Epithelial cell of prostate (primary cell): ENCODE measurements at regions not wholly inside any gene's neighbourhood (a gene's known extent, or its start where the extent isn't known, plus 50 kb on each side); places are given as distances from the start of the nearest gene placed in this dataset.

Experiments used
- DNase-seq: peaks from one replicate; pipeline ENCODE4 v3.0.0-alpha.2; 2011; ENCODE audit warnings: low read depth, low spot score
- H3K27ac ChIP-seq: fragments of 450-650 bp; 2 replicates; pipeline ENCODE4 v1.5.1; 2017; ENCODE audit warnings: mild to moderate bottlenecking

GRCh38 chr11:121802542-121802941 lies 313.5 kb downstream of the BLID start:
- no peak for DNase-seq
- no peak overlapping the region for H3K27ac ChIP-seq

GRCh38 chr11:121801781-121802180 lies 314.2 kb downstream of the BLID start:
- no peak overlapping the region for H3K27ac ChIP-seq
- no peak for DNase-seq

- no peak overlapping the region for H3K27ac ChIP-seq
- DNase-seq: no peak
Measured at GRCh38 chr11:121801394-121801748, 314.6 kb downstream of the BLID start.

GRCh38 chr11:121800731-121801393 lies 315.2 kb downstream of the BLID start:
- no peak for DNase-seq
- H3K27ac ChIP-seq: no peak overlapping the region

- DNase-seq: no peak
- no peak overlapping the region for H3K27ac ChIP-seq
Measured at GRCh38 chr11:121800240-121800639, 315.8 kb downstream of the BLID start.

- no peak for DNase-seq
- no peak overlapping the region for H3K27ac ChIP-seq
Measured at GRCh38 chr11:121797496-121797895, 318.5 kb downstream of the BLID start.

- DNase-seq: no peak
- no peak overlapping the region for H3K27ac ChIP-seq
Measured at GRCh38 chr11:121795174-121795573, 320.8 kb downstream of the BLID start.

- H3K27ac ChIP-seq: no peak overlapping the region
- DNase-seq: no peak
Measured at GRCh38 chr11:121794671-121795141, 321.3 kb downstream of the BLID start.

GRCh38 chr11:121793916-121794315 lies 322.1 kb downstream of the BLID start:
- DNase-seq: no peak
- H3K27ac ChIP-seq: no peak overlapping the region

GRCh38 chr11:121793291-121793690 lies 322.7 kb downstream of the BLID start:
- H3K27ac ChIP-seq: no peak overlapping the region
- no peak for DNase-seq

- H3K27ac ChIP-seq: no peak overlapping the region
Measured at GRCh38 chr11:121792185-121792584, 323.8 kb downstream of the BLID start.

GRCh38 chr11:121790430-121790829 lies 325.6 kb downstream of the BLID start:
- DNase-seq: no peak
- no peak overlapping the region for H3K27ac ChIP-seq

More at GRCh38 chr11:121792185-121792584, 323.8 kb downstream of the BLID start:
- no peak for DNase-seq

GRCh38 chr11:121780971-121781370 lies 328.2 kb upstream of the SORL1-AS1 start:
- no peak overlapping the region for H3K27ac ChIP-seq
- no peak for DNase-seq

- H3K27ac ChIP-seq: no peak overlapping the region
- no peak for DNase-seq
Measured at GRCh38 chr11:121777056-121777455, 324.3 kb upstream of the SORL1-AS1 start.

- H3K27ac ChIP-seq: no peak overlapping the region
- no peak for DNase-seq
Measured at GRCh38 chr11:121775276-121775675, 322.5 kb upstream of the SORL1-AS1 start.

- no peak overlapping the region for H3K27ac ChIP-seq
- DNase-seq: no peak
Measured at GRCh38 chr11:121773076-121773475, 320.3 kb upstream of the SORL1-AS1 start.

GRCh38 chr11:121770939-121771595 lies 318.3 kb upstream of the SORL1-AS1 start:
- no peak for DNase-seq
- H3K27ac ChIP-seq: no peak overlapping the region

GRCh38 chr11:121769191-121769590 lies 316.4 kb upstream of the SORL1-AS1 start:
- H3K27ac ChIP-seq: no peak overlapping the region
- DNase-seq: no peak

- H3K27ac ChIP-seq: no peak overlapping the region
- no peak for DNase-seq
Measured at GRCh38 chr11:121767433-121767832, 314.7 kb upstream of the SORL1-AS1 start.

- DNase-seq: no peak
- H3K27ac ChIP-seq: no peak overlapping the region
Measured at GRCh38 chr11:121766991-121767390, 314.2 kb upstream of the SORL1-AS1 start.

- no peak for DNase-seq
- no peak overlapping the region for H3K27ac ChIP-seq
Measured at GRCh38 chr11:121766166-121766565, 313.4 kb upstream of the SORL1-AS1 start.

GRCh38 chr11:121763526-121763925 lies 310.8 kb upstream of the SORL1-AS1 start:
- DNase-seq: no peak
- H3K27ac ChIP-seq: no peak overlapping the region
